ENCODE measurements at regions not wholly inside any gene's neighbourhood (a gene's known extent, or its start where the extent isn't known, plus 50 kb on each side); places are given as distances from the start of the nearest gene placed in this dataset.

DNA sequence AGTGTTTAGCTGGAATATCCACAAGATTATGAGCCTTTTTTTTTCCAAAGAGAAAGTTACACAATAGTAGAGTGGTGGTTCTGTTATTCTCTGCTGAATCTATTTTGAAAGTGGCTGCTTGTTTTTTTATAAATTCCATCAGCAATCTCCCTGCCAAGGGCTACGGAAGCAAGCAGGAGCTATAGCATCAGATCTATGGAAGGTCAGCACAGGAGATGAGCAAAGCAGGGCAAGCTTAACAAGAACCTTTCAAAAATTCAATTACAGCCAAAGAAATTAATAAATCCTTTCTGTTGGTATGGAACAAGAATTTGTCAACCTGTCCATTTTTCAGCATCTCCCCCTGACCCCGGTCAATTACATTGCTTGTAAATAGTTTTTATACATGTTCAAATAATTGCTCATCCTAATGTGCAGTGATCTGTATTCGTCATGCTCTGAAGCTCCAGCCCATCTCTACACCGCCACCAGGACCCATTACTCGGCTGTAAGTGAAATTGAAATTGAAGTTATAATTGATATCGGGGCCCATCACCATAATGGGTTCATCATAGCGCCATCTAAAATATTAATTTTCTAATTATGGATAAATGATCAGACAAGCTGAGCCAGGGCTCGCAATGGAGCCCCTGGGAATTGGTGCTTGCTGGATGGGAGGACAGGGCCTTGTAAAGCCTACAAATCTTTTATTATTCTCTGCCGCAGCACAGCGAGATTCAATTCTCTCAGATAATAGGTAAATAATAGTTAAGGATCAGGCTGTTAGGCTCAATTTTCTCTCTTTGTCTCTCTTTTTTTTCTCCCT, 215.1 kb downstream of the ATG4C start:
- H3K4me3 ChIP-seq (ENCODE audit: low read length in 2 of 2) = no peak overlapping the region
- no peaks in the 10 kb centered on the region for H3K9me3 ChIP-seq (ENCODE audit: control insufficient read depth in 2 of 2, insufficient read depth in 1 of 2, low read length in 1 of 2)
- no peaks in the 10 kb centered on the region for H3K36me3 ChIP-seq (ENCODE audit: control insufficient read depth in 2 of 2, insufficient read depth in 2 of 2, low read length in 1 of 2)
- H3K27me3 ChIP-seq (ENCODE audit: control insufficient read depth in 2 of 2, insufficient read depth in 1 of 2, low read length in 1 of 2) = peaks cover 0 to 17% of the 10 kb centered on the region in 2 donors
- no peaks in the 10 kb centered on the region for H3K4me1 ChIP-seq (ENCODE audit: control insufficient read depth in 2 of 2, insufficient read depth in 2 of 2, low read length in 2 of 2)
- H3K27ac ChIP-seq (ENCODE audit: low read depth in 1 of 2, low read length in 1 of 2) = no peak overlapping the region
- 87% methylated on average over 10 of the region's 10 CpGs for WGBS
- no peak for DNase-seq (ENCODE audit: low read depth in 6 of 9, low spot score in 9 of 9)

DNA sequence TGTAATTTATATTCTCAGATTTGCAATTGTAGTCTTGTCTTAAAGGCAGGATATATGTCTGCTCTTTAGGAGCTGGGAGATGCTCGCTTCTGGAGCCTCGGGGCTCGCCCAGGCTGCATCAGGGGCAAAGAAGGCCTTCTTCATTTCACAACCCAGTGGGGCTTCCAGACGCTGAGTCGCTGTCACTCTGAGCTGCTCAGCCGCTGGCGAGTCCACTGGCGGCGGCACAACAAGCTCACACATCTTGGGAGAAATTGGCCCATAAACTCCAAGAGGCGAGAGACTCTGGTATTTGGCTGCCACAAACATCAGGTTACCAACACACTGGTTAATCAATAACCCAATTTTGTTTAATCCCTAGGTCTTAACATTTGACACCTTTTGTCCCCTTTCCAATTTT, 216.6 kb downstream of the ATG4C start:
- H3K36me3 ChIP-seq (ENCODE audit: control insufficient read depth in 2 of 2, insufficient read depth in 2 of 2, low read length in 1 of 2) = no peaks in the 10 kb centered on the region
- WGBS = 58% methylated on average over 10 of the region's 10 CpGs
- H3K9me3 ChIP-seq (ENCODE audit: control insufficient read depth in 2 of 2, insufficient read depth in 1 of 2, low read length in 1 of 2) = no peaks in the 10 kb centered on the region
- no peak overlapping the region for H3K27ac ChIP-seq (ENCODE audit: low read depth in 1 of 2, low read length in 1 of 2)
- no peak for DNase-seq (ENCODE audit: low read depth in 6 of 9, low spot score in 9 of 9)
- no peak overlapping the region for H3K4me3 ChIP-seq (ENCODE audit: low read length in 2 of 2)
- H3K4me1 ChIP-seq (ENCODE audit: control insufficient read depth in 2 of 2, insufficient read depth in 2 of 2, low read length in 2 of 2) = no peaks in the 10 kb centered on the region
- H3K27me3 ChIP-seq (ENCODE audit: control insufficient read depth in 2 of 2, insufficient read depth in 1 of 2, low read length in 1 of 2) = peaks cover 0 to 17% of the 10 kb centered on the region in 2 donors

DNA sequence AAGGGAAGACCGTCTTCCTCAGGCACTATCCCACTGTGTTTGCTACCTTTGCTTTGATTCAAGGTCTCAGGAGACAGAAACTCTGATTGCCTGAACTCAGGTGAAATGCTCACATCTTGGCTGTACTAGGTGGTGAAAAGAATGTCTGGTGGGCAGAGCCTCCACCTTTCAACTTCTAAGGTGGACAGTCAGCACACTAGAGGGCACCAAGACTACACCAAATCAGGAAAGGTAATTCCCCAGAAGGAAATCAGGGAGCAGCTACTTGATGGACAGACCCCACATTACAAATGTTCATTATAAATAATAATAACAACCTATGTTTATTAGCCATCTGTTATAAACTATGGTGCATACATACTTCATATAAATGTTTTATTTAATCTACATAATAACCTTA, 220.9 kb downstream of the ATG4C start:
- H3K27ac ChIP-seq (ENCODE audit: low read depth in 1 of 2, low read length in 1 of 2) = no peak overlapping the region
- H3K27me3 ChIP-seq (ENCODE audit: control insufficient read depth in 2 of 2, insufficient read depth in 1 of 2, low read length in 1 of 2) = peaks cover 3 to 10% of the 10 kb centered on the region in 2 donors
- H3K4me3 ChIP-seq (ENCODE audit: low read length in 2 of 2) = no peak overlapping the region
- whole genome bisulfite sequencing = 86% methylated on average over 1 of the region's 1 CpG
- no peaks in the 10 kb centered on the region for H3K4me1 ChIP-seq (ENCODE audit: control insufficient read depth in 2 of 2, insufficient read depth in 2 of 2, low read length in 2 of 2)
- H3K9me3 ChIP-seq (ENCODE audit: control insufficient read depth in 2 of 2, insufficient read depth in 1 of 2, low read length in 1 of 2) = no peaks in the 10 kb centered on the region
- H3K36me3 ChIP-seq (ENCODE audit: control insufficient read depth in 2 of 2, insufficient read depth in 2 of 2, low read length in 1 of 2) = no peaks in the 10 kb centered on the region
- DNase-seq (ENCODE audit: low read depth in 6 of 9, low spot score in 9 of 9) = no peak

DNA sequence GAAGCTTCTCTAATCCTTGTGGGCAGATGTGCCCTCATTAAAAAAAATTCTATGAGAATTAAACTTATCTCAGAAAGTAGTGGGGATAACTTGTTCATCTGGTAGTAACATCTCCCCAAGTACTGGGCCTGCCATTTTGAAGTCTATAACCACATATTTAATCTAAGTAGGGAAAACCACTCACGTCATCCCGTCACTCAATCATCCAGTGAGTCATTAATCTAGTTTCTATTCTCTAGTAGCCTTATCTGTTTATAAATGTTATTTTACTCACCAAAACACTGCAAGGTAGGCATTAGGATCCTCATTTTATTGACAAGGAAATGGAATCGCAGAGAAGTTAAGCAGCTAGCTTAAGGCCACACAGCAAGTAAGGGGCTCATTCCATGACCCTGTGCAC, 221.9 kb downstream of the ATG4C start:
- Histone ChIP-seq H3K27me3 (ENCODE audit: control insufficient read depth in 2 of 2, insufficient read depth in 1 of 2, low read length in 1 of 2) (peaks cover 2 to 3% of the 10 kb centered on the region in 2 donors), H3K27ac (ENCODE audit: low read depth in 1 of 2, low read length in 1 of 2) (no peak overlapping the region)
- 97% methylated on average over 3 of the region's 3 CpGs for WGBS

DNA sequence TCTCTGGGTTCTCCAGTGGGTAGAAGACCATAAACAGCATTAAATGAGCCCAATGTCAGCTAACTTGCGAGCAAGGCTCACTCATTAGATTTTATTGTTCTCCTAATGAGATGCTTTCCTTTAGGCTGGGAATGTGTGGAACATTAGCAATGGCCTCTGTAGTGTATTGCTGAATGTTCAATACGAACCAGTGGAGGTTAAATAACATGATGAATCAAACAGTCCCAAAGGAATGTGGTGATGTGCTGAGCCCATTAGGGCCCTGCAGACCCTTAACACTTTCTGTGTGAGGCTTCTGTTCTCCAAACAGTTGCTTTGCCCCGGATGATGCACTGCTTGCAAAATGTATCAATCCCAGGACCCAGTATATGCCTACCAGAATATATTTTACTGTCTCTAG, 225.5 kb downstream of the ATG4C start:
- no peaks in the 10 kb centered on the region for H3K36me3 ChIP-seq (ENCODE audit: control insufficient read depth in 2 of 2, insufficient read depth in 2 of 2, low read length in 1 of 2)
- peaks cover 0 to 3% of the 10 kb centered on the region in 2 donors for H3K27me3 ChIP-seq (ENCODE audit: control insufficient read depth in 2 of 2, insufficient read depth in 1 of 2, low read length in 1 of 2)
- no peaks in the 10 kb centered on the region for H3K4me1 ChIP-seq (ENCODE audit: control insufficient read depth in 2 of 2, insufficient read depth in 2 of 2, low read length in 2 of 2)
- H3K27ac ChIP-seq (ENCODE audit: low read depth in 1 of 2, low read length in 1 of 2) = no peak overlapping the region
- WGBS = 97% methylated on average over 3 of the region's 3 CpGs
- no peak for DNase-seq (ENCODE audit: low read depth in 6 of 9, low spot score in 9 of 9)
- no peak overlapping the region for H3K4me3 ChIP-seq (ENCODE audit: low read length in 2 of 2)
- H3K9me3 ChIP-seq (ENCODE audit: control insufficient read depth in 2 of 2, insufficient read depth in 1 of 2, low read length in 1 of 2) = no peaks in the 10 kb centered on the region

More for the DNA sequence above, 221.9 kb downstream of the ATG4C start:
- no peak overlapping the region for H3K4me3 ChIP-seq (ENCODE audit: low read length in 2 of 2)
- H3K9me3 ChIP-seq (ENCODE audit: control insufficient read depth in 2 of 2, insufficient read depth in 1 of 2, low read length in 1 of 2) = no peaks in the 10 kb centered on the region
- no peaks in the 10 kb centered on the region for H3K4me1 ChIP-seq (ENCODE audit: control insufficient read depth in 2 of 2, insufficient read depth in 2 of 2, low read length in 2 of 2)
- DNase-seq (ENCODE audit: low read depth in 6 of 9, low spot score in 9 of 9) = no peak
- no peaks in the 10 kb centered on the region for H3K36me3 ChIP-seq (ENCODE audit: control insufficient read depth in 2 of 2, insufficient read depth in 2 of 2, low read length in 1 of 2)

DNA sequence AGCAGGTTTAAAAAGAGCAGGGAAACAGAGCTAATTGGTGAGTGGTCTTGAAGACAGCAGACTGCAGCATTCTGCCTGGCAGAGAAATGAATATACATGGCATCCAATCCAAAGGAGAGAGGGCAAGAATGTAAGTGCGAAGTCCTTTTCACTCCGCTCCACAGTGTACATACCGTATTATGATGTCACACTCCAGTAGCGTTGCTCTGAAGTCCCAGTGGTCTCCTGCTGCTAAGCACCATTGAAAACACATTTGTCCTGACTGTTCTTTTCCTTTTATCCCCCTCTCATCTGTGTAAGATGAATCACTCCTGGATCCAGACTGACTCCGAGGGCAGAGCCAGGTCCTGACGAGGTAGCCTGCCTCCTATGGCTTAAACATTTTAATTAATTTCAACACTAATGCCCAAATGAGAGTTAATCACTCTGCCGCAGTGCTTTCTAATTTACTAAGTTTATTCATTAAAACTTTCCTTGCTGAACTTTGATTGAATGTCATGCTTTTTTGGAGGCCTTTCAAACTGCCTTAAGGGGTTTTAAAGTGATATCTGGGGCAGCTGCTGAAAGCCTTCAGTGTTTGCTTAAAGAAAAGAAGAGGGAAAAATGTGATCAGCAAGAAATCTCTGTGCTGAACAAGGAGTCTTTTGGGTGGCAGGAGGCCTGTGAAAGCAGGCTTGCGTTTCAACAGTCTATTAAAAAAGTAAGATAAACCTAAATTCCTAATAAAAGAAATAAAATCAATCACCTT, 227.2 kb downstream of the ATG4C start:
- H3K36me3 ChIP-seq (ENCODE audit: control insufficient read depth in 2 of 2, insufficient read depth in 2 of 2, low read length in 1 of 2) = no peaks in the 10 kb centered on the region
- H3K27ac ChIP-seq (ENCODE audit: low read depth in 1 of 2, low read length in 1 of 2) = no peak overlapping the region
- no peaks in the 10 kb centered on the region for H3K9me3 ChIP-seq (ENCODE audit: control insufficient read depth in 2 of 2, insufficient read depth in 1 of 2, low read length in 1 of 2)
- H3K4me1 ChIP-seq (ENCODE audit: control insufficient read depth in 2 of 2, insufficient read depth in 2 of 2, low read length in 2 of 2) = no peaks in the 10 kb centered on the region
- DNase-seq (ENCODE audit: low read depth in 6 of 9, low spot score in 9 of 9) = no peak
- peaks cover 0 to 3% of the 10 kb centered on the region in 2 donors for H3K27me3 ChIP-seq (ENCODE audit: control insufficient read depth in 2 of 2, insufficient read depth in 1 of 2, low read length in 1 of 2)
- H3K4me3 ChIP-seq (ENCODE audit: low read length in 2 of 2) = no peak overlapping the region
- 95% methylated on average over 8 of the region's 8 CpGs for WGBS

DNA sequence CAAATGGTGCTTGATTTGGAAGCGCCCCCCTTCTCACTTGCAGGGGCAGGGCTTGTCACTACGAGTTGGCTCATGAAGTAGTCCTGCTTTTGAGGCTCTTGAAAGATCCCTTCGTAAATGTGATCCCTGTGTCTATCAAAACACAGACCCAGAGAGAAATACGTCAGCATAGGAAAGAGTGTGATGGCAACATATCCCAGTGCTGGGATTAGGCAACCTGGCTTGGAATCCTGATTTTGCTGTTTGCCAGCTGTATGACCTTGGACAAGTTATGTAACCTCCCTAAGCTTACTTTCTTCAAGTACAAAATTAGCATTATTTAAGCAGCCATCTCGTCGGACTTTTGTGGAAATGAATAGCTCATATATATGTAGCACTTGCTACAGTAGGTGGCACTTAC, 228.4 kb downstream of the ATG4C start:
- no peak overlapping the region for H3K27ac ChIP-seq (ENCODE audit: low read depth in 1 of 2, low read length in 1 of 2)
- WGBS = 92% methylated on average over 6 of the region's 6 CpGs
- peaks cover 0 to 3% of the 10 kb centered on the region in 2 donors for H3K27me3 ChIP-seq (ENCODE audit: control insufficient read depth in 2 of 2, insufficient read depth in 1 of 2, low read length in 1 of 2)

DNA sequence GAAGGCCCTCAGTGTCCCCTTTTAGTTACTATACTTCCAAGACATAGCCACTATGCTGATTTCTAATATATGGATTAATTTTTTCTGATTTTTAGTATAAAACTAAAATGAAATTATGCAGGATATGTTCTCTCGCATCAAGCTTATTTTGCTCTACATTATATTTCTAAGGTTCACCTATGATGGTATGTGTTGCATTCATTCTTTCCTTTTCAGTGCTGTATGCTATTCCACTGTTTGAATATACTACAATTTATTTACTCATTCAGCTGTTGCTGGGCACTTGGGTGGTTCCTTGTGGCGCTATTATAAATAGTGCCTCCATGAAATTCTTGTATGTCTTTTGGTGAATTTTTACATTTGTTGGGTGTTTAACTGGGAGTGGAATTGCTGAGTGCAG, 230.3 kb downstream of the ATG4C start:
- Histone ChIP-seq H3K27me3 (ENCODE audit: control insufficient read depth in 2 of 2, insufficient read depth in 1 of 2, low read length in 1 of 2) (no peaks in the 10 kb centered on the region), H3K36me3 (ENCODE audit: control insufficient read depth in 2 of 2, insufficient read depth in 2 of 2, low read length in 1 of 2) (no peaks in the 10 kb centered on the region), H3K4me3 (ENCODE audit: low read length in 2 of 2) (no peak overlapping the region), H3K4me1 (ENCODE audit: control insufficient read depth in 2 of 2, insufficient read depth in 2 of 2, low read length in 2 of 2) (no peaks in the 10 kb centered on the region), H3K27ac (ENCODE audit: low read depth in 1 of 2, low read length in 1 of 2) (no peak overlapping the region), H3K9me3 (ENCODE audit: control insufficient read depth in 2 of 2, insufficient read depth in 1 of 2, low read length in 1 of 2) (no peaks in the 10 kb centered on the region)
- WGBS = 97% methylated on average over 2 of the region's 2 CpGs
- no peak for DNase-seq (ENCODE audit: low read depth in 6 of 9, low spot score in 9 of 9)

More for the DNA sequence above, 228.4 kb downstream of the ATG4C start:
- Histone ChIP-seq H3K4me3 (ENCODE audit: low read length in 2 of 2) (no peak overlapping the region), H3K36me3 (ENCODE audit: control insufficient read depth in 2 of 2, insufficient read depth in 2 of 2, low read length in 1 of 2) (no peaks in the 10 kb centered on the region), H3K4me1 (ENCODE audit: control insufficient read depth in 2 of 2, insufficient read depth in 2 of 2, low read length in 2 of 2) (no peaks in the 10 kb centered on the region), H3K9me3 (ENCODE audit: control insufficient read depth in 2 of 2, insufficient read depth in 1 of 2, low read length in 1 of 2) (no peaks in the 10 kb centered on the region)
- no peak for DNase-seq (ENCODE audit: low read depth in 6 of 9, low spot score in 9 of 9)

DNA sequence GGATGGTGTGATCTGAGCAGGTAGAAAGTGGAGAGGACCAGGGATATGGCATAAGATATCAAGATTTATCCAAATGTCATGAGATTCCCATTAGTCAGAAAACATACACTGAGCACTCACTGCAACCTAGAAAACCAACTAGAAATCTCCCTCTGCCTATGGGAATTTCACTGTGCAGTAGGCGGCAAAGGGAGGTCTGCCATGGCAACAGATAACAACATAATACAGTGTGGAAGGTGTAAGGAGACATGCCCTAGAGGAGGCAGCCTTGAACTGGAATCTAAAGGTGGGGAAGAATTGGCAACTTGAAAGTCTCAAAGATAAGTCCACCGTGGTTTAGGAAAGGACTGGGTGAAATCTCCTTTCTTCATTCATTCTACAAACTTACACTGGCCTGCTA, 238.4 kb downstream of the ATG4C start:
- no peaks in the 10 kb centered on the region for H3K9me3 ChIP-seq (ENCODE audit: control insufficient read depth in 2 of 2, insufficient read depth in 1 of 2, low read length in 1 of 2)
- no peaks in the 10 kb centered on the region for H3K36me3 ChIP-seq (ENCODE audit: control insufficient read depth in 2 of 2, insufficient read depth in 2 of 2, low read length in 1 of 2)
- no peak for DNase-seq (ENCODE audit: low read depth in 6 of 9, low spot score in 9 of 9)
- no peaks in the 10 kb centered on the region for H3K27me3 ChIP-seq (ENCODE audit: control insufficient read depth in 2 of 2, insufficient read depth in 1 of 2, low read length in 1 of 2)
- H3K4me3 ChIP-seq (ENCODE audit: low read length in 2 of 2) = no peak overlapping the region
- no peak overlapping the region for H3K27ac ChIP-seq (ENCODE audit: low read depth in 1 of 2, low read length in 1 of 2)
- no peaks in the 10 kb centered on the region for H3K4me1 ChIP-seq (ENCODE audit: control insufficient read depth in 2 of 2, insufficient read depth in 2 of 2, low read length in 2 of 2)
- WGBS = 43% methylated on average over 2 of the region's 2 CpGs
